NCI-H774 (cell line): ENCODE measurements at regions not wholly inside any gene's neighbourhood (a gene's known extent, or its start where the extent isn't known, plus 50 kb on each side); places are given as distances from the start of the nearest gene placed in this dataset.
A peak's percentile ranks its signal among the peaks of the same experiment; 100 is the strongest.

Experiments
- DNase-seq: peaks from one replicate; lab custom pipeline; 2025; lab: John Stamatoyannopoulos, UW

DNA sequence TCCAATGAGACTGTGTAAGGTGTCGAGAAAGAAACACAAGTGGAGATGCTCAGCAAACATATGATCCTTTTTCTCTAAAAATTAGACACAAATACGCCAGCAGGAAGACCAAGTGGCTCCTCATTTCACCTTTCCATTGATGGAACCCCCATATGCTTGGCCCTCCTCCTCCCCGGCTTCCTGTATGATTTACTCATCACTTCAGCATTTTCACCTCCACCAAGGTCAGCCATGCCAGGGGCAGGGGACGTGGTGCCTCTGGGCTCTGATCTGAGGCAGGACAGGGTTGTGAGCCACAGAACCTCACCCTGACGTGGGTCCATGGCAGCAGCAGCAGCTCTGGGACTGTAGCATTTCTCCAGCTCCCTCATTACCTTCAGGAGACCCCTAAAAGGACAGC is 116.8 kb upstream of the PFKP start:
- no peak for DNase-seq

GRCh38 chr10:2949948-2950354 is 117.4 kb upstream of the PFKP start:
- no peak for DNase-seq

DNA sequence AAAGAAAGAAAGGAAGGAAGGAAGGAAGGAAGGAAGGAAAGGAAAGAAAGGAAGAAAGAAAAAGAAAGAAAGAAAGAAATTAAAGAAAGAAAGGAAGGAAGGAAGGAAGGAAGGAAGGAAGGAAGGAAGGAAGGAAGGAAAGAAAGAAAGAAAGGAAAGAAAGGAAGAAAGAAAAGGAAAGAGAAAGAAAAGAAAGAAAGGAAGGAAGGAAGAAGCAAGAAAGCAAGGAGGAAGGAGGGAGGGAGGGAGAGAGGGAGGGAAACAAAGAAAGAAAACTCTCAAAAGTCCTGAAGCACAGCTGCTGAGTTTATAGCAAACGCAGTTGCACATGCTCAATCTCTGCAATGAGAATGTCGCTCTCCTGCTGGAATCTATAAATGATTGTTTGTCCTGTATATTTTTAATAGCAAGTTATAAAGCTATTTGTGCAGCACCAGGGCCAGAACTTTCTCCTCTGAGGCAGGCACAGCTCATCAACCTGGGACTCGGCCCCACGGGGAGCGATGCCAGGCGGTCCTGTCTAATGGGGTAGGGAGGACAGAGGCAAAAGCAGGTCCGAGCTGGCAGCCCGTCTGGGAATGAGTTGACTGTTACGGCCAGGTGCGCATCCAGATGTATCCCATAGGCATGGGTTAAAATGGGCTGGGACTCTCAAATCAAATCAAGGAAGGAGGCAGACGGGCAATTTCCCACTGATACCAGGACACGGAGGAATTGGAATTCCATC is 118.0 kb upstream of the PFKP start:
- no peak for DNase-seq

DNA sequence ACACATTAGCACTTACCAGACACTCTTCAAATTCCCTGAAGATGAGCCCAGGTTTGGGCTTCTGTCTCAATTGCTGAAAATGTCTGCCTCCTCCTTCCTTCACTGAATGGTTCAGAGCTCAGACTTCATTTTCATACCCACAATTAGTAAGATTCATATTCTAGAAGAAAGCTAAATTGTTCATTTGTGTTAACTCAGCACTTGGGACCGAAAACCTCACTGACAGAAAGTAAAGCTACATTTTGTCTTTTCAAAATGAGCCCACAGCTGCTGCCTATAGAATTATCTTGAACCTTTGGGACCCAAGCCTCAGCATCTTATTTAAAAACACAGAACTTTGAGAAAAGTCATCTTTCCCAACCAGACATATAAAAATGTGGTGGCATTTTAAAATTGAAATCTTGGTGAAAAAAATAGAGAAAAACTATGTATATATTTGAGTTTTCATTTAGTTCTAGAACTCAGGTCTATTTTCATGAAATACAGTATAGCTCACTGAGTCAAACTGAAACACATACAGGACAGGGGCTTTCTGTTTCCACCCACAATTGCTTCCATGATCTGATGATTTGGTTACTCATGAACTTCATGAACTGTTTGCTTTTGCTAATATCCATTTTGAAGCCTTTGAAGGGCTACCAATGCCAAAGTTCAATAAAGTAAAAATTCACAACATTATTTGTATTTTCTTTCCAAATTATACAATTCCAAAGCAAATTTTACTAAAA is 119.1 kb upstream of the PFKP start:
- no peak for DNase-seq

DNA sequence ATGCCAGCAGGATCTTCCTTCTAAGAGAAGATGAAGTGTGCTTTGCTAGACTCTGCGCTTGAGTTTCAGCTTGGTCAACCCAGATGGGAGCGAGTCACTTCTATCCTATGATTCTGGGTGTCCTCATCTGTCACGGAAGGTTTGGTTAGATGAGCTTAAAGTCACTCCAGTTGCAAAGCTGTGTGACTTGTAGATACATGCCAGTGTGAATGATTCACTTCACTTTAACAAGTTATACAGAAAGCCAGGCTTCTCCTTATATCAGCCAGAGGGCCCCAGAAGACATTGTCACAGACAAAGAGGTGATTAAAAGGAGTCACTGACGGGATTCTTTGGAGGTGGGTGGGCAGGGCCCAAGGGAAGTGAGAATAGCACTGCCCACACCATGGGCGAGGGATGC is 122.6 kb upstream of the PFKP start:
- no peak for DNase-seq

DNA sequence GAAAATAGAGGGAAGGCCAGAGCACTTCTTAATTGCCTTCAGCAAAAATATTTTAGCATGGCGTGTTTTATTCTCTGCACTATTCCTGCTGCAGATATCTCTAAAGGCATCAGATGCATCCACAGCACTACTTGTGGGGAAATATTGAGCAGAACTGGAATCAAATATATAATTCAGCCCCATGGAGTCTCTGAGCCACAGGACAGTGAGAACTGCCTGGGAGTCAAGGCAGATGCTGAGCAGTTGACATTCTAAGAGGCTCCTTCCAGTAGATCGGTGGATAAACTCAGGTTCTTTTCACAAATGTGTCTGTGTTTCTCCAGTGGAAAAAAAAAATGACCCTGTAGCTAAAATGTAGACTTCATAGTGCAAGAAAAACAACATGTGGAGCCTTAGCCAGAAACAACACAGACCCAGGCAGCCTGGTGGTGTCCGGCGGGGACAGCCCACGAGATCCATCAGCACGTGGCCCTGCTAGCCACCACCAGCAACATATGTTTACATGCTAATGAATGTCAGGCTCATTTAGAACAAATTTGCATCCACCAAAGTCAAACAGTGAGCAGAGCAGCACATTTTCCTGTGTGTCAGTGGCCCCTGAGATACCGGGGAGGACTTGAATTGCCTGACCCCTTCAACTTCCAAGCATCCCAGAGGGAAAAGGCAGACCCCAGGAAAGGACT is 123.3 kb upstream of the PFKP start:
- DNase-seq: no peak

GRCh38 chr10:2942938-2943337 is 124.4 kb upstream of the PFKP start:
- DNase-seq: no peak

DNA sequence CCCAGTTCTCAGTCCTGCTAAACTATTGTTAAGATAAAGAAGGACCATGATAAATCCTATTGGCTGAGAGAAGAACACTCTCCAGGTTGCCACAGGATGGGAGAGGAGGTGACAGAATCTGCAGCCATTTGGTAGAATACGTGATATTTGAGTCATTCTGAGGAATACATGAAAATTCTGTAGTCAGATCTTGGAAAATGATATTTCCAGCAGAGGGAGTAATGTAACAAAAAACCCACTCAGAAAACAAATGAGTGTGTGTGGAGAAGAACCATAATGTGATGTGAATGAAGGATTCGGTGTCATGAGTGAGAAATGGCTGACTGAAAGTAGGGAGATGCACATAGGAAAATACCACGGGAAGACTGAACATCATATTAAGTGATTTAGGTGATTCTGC is 128.5 kb upstream of the PFKP start:
- no peak for DNase-seq

- DNase-seq: no peak
These were observed 130.5 kb upstream of the PFKP start for GRCh38 chr10:2936816-2937215.

GRCh38 chr10:2935647-2936386 is 131.5 kb upstream of the PFKP start:
- no peak for DNase-seq

DNA sequence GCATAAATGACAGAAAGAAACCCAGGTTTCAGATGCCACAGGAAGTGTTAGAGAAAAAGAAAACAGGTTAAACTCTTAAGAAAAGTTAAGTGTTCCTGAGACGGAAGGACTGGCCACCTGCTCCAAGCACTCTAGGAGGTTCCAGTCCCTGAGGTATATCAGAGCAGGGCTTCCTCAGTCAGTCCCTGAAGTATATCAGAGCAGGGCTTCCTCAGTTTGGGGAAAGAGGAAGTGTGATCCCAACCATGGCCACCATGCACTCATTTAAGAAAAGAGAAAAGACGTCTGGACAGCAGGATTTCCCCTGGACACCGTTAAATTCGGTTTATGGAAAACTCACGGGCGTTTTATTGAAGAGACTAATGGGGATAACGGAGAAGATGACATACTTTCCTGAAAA is 133.4 kb upstream of the PFKP start:
- no peak for DNase-seq

GRCh38 chr10:2933519-2933918 is 133.8 kb upstream of the PFKP start:
- DNase-seq: no peak

DNA sequence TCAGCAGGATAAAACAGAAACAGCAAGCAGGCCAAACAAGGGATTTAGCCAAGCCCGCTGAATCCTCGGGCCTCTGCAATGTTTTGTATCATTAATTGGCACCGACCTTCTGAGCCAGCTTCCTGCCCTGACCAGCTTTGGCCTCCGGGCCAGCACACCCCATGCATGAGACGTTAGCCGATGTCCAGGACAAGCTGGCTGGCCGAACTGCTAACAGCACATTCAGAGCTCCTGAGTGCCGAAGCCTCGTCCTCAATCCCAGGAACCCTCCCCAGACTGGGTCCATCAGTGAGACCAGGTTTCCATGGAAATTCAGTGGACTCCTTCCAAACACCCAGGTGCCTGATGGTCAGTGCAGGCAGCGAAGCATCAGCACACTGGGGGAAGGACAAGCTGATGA is 134.3 kb upstream of the PFKP start:
- DNase-seq: no peak

GRCh38 chr10:2929480-2930258 is 137.7 kb upstream of the PFKP start:
- DNase-seq: no peak

DNA sequence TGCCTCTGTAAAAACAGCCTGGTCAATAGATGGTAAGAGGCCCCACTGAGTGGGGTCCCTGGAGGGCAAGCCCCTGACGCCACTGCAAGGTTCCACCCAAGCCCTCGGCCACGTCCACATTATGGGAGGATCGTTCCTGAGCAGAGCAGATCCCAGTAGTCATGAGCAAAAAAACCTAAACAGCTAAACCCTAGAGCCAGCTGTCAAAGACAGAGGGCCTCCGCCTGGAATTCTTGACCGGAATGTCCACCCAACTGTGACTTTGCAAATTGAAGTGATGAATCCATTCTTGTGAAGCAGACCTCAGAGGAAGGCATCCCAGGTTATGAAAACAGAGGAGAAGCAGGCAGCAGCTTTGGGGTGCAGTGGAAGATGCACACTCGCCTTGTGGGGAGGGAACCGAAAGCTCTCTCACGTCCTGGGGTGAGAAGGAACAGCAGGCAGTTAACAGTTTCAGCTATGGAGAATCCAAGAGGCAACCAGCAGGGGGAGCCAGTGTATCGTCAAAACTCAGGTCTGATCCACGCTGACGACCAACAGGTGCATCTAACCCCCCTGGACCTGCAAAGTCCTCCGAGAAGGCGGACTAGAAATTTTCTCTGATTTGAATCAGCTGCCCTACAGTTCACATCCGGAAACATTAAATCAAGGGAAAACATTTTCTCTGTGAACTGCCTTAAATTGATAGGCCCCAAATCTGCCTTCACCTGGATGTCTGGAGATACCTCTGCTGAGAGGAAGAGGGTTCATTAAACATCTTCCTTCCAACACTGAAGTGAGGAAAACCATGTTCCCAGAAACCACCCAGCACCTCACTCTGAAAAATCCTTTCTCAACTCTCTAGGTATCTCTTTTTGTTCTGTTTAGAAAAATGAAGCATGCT is 139.1 kb upstream of the PFKP start:
- DNase-seq: peak; percentile 49

GRCh38 chr10:2926918-2927660 is 140.3 kb upstream of the PFKP start:
- no peak for DNase-seq

DNA sequence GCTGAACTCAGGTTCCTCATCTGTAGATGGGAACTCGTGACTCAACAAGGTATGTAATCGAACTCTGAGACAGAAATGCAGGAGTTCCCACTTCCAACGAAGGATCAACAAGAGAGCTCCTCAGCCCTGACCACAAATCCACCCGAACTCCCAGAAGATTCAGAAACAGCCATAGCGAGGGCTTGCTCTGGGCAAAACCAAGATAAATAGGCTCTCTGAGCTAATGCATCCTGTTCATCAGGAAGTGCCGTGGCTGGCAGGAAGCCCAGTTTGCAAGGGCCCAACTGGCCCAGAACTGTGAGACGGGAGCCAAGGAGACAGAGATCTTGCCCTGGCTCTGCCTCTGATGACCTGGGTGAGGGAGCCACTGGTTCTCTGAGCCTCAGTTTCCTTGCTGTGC is 141.7 kb upstream of the PFKP start:
- no peak for DNase-seq

- DNase-seq: no peak
These were observed 142.9 kb upstream of the PFKP start for GRCh38 chr10:2924431-2924830.

DNA sequence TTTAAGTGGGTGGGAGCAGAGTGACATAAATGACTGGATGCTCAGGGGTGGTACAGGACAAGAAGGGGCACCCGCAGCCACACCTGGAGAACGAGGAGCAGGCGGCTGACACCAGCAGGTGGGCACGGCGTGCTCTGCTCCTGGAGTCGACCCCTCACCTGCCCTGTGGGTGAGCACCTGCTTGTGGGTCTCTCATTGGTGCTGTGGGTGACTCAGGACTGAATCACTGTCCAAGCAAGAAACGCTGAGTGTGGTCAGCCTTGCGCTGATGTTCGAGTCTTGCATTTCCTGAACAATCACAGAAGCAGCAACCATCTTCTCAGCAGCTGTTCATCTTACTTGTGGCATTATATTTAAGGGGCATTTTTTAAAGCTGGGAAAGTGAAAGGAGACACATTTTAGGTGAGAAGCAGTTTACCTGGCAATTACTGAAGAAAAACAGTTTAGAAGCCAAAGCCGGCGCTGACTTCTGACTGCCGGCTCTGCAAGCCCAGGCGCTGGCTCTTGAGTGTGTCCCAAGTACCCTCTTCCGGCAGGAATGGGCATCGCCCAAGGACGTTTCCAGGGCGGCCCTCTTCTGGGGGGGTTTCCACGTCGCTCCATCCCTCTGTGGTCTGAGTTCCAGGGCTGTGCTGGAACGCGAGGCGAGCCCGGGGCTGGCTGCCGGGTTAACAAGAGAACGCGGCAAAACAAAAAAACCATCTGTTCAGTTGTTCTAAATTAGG is 145.2 kb upstream of the PFKP start:
- no peak for DNase-seq
